Osteoblast (primary cell): ENCODE measurements at regions not wholly inside any gene's neighbourhood (a gene's known extent, or its start where the extent isn't known, plus 50 kb on each side); places are given as distances from the start of the nearest gene placed in this dataset.

Source experiments
- DNase-seq: peaks from one replicate; pipeline ENCODE4 v3.0.0; 2011; ENCODE audit warnings: low spot score, mixed read lengths; ENCODE audit not compliant: insufficient read length; ENCODE audit errors: missing footprints
- H2AFZ ChIP-seq: 2 replicates; pipeline ENCODE4 v1.6.0; 2011; ENCODE audit warnings: mild to moderate bottlenecking, low read length
- H3K27ac ChIP-seq: 2 replicates; pipeline ENCODE4 v1.5.1; 2011; ENCODE audit warnings: mild to moderate bottlenecking, low read depth, low read length, moderate library complexity
- H3K27me3 ChIP-seq: 2 replicates; pipeline ENCODE4 v1.6.0; 2012; ENCODE audit warnings: mild to moderate bottlenecking, control low read depth, inconsistent platforms, low read length, moderate library complexity; ENCODE audit not compliant: insufficient read depth
- H3K36me3 ChIP-seq: 2 replicates; pipeline ENCODE4 v1.5.1; 2011; ENCODE audit warnings: mild to moderate bottlenecking, low read length, control low read depth, moderate library complexity; ENCODE audit not compliant: insufficient read depth
- H3K4me1 ChIP-seq: 2 replicates; pipeline ENCODE4 v1.5.1; 2011; ENCODE audit warnings: mild to moderate bottlenecking, low read length, control low read depth, moderate library complexity; ENCODE audit not compliant: insufficient read depth
- H3K4me2 ChIP-seq: 2 replicates; pipeline ENCODE4 v1.6.0; 2011; ENCODE audit warnings: mild to moderate bottlenecking, low read length; ENCODE audit not compliant: insufficient read depth
- H3K4me3 ChIP-seq: fragments of 200-600 bp; sonication (generic); 3 replicates; pipeline ENCODE4 v1.5.1; 2012; ENCODE audit warnings: mild to moderate bottlenecking, low read length, inconsistent platforms; ENCODE audit not compliant: insufficient read depth
- H3K79me2 ChIP-seq: 2 replicates; pipeline ENCODE4 v1.6.0; 2012; ENCODE audit warnings: mild to moderate bottlenecking, low read length, control low read depth, inconsistent platforms; ENCODE audit not compliant: insufficient read depth
- H3K9me3 ChIP-seq: 2 replicates; pipeline ENCODE4 v1.5.1; 2011; ENCODE audit warnings: low read depth, low read length, control low read depth
- H4K20me1 ChIP-seq: 2 replicates; pipeline ENCODE4 v1.6.0; 2012; ENCODE audit warnings: mild to moderate bottlenecking, low read length, control low read depth; ENCODE audit not compliant: insufficient read depth
- TF ChIP-seq, protein P1 (sequence below): IDR thresholded peaks from 2 replicates; pipeline ENCODE4 v1.5.1; 2011; ENCODE audit warnings: mild to moderate bottlenecking, low read depth, low read length, moderate library complexity; ENCODE audit errors: extremely low read depth

DNA sequence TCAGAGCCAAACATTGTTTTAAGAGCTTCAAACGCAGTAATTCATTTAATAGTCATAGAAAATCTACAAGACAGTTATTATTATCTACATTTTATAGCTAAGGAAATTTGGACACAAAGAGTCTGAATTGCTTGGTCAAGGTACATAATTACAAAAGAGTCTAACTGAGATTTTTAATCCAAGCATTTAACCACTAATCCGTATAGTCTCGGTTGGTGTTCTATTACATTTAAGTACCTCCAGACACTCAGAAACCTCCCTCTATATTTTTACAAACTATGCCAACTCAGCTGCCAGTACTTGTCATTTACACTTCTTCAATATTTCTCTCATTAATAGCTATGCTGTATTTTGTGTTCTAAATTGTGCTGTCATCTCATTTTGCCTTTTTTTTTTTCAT is 240.2 kb upstream of the PLSCR5 start:
- no peaks in the 10 kb centered on the region for H4K20me1 ChIP-seq
- TF ChIP-seq, protein P1, sequence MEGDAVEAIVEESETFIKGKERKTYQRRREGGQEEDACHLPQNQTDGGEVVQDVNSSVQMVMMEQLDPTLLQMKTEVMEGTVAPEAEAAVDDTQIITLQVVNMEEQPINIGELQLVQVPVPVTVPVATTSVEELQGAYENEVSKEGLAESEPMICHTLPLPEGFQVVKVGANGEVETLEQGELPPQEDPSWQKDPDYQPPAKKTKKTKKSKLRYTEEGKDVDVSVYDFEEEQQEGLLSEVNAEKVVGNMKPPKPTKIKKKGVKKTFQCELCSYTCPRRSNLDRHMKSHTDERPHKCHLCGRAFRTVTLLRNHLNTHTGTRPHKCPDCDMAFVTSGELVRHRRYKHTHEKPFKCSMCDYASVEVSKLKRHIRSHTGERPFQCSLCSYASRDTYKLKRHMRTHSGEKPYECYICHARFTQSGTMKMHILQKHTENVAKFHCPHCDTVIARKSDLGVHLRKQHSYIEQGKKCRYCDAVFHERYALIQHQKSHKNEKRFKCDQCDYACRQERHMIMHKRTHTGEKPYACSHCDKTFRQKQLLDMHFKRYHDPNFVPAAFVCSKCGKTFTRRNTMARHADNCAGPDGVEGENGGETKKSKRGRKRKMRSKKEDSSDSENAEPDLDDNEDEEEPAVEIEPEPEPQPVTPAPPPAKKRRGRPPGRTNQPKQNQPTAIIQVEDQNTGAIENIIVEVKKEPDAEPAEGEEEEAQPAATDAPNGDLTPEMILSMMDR: no peak
- H3K36me3 ChIP-seq: no peaks in the 10 kb centered on the region
- no peaks in the 10 kb centered on the region for H3K79me2 ChIP-seq
- H3K27ac ChIP-seq: no peak overlapping the region
- H3K9me3 ChIP-seq: no peaks in the 10 kb centered on the region
- DNase-seq: no peak
- H3K4me1 ChIP-seq: no peaks in the 10 kb centered on the region
- no peak overlapping the region for H2AFZ ChIP-seq
- H3K4me3 ChIP-seq: no peak overlapping the region
- H3K4me2 ChIP-seq: no peak overlapping the region
- H3K27me3 ChIP-seq: no peaks in the 10 kb centered on the region

DNA sequence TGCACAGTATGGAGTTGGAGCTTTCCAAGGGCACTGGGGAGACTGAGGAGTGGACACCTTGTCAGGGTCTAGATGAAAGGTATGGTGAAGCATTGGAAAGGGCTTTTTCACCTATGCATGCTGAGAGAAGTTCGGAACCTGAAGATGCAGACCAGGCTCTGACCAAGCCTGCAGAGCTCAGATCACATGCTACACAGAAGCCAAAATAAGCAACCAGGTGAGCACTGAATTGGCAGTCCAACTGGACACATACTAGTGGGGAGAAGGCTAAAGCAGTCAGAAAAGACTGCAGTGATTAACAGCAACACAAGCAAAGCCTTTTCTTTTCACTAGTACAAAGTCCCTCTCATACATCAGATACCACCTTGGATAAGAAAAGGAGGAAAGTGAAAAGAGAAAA is 238.3 kb upstream of the PLSCR5 start:
- Histone ChIP-seq H3K9me3 (no peaks in the 10 kb centered on the region), H3K27me3 (no peaks in the 10 kb centered on the region), H3K36me3 (no peaks in the 10 kb centered on the region), H3K4me3 (no peak overlapping the region), H3K79me2 (no peaks in the 10 kb centered on the region), H4K20me1 (no peaks in the 10 kb centered on the region), H2AFZ (no peak overlapping the region), H3K4me2 (no peak overlapping the region), H3K27ac (no peak overlapping the region), H3K4me1 (no peaks in the 10 kb centered on the region)
- TF ChIP-seq, protein P1: no peak
- no peak for DNase-seq

DNA sequence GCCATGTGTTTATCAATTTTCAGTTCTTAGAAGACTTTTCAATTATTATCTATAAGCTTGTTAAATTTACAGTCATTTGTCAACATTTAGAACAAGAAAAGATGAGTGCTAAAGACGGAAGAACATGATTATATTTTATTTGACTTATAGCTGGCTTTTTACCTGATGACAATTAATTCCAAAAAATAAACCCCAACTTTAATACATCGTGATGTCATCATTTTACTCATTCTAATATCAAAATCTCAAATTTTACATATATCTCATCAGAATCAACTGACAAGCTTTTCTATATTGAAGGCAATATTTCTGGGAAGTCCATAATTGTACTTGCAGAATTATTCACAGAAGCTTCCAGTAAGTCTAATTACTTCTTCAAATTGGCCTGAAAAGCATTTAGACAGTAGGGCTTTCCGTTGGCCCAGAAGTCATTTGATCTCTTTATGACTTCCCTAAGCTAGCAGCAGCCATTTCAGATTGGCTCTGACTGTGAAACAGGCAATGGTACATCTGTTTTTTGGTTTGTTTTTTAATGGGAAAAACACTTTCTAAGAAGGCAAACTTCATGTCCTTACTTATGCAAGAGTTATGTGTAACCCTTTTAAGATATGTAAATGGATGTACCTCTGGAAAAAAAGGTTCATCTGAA is 234.7 kb upstream of the PLSCR5 start:
- H3K27me3 ChIP-seq: no peaks in the 10 kb centered on the region
- H4K20me1 ChIP-seq: no peaks in the 10 kb centered on the region
- no peaks in the 10 kb centered on the region for H3K9me3 ChIP-seq
- no peak overlapping the region for H2AFZ ChIP-seq
- no peak for DNase-seq
- TF ChIP-seq, protein P1: no peak
- H3K4me2 ChIP-seq: no peak overlapping the region
- H3K79me2 ChIP-seq: no peaks in the 10 kb centered on the region
- no peak overlapping the region for H3K27ac ChIP-seq
- H3K36me3 ChIP-seq: no peaks in the 10 kb centered on the region
- no peak overlapping the region for H3K4me3 ChIP-seq
- peaks cover 6% of the 10 kb centered on the region for H3K4me1 ChIP-seq

DNA sequence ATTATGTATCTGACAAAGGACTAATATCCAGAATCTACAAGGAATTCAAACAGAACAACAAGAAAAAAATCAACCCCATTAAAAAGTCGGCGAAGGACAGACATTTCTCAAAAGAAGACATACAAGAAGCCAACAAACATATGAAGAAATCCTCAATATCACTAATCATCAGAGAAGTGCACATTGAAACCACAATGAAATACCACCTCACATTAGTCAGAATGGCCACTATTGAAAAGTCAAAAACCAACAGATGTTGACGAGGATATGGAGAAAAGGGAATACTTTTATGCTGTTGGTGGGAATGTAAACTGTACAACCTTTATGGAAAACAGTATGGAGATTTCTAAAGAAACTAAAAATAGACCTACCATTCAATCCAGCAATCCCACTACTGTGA is 233.1 kb upstream of the PLSCR5 start:
- Histone ChIP-seq H3K4me1 (peaks cover 9% of the 10 kb centered on the region), H3K36me3 (no peaks in the 10 kb centered on the region), H3K9me3 (no peaks in the 10 kb centered on the region), H3K4me2 (no peak overlapping the region), H3K79me2 (no peaks in the 10 kb centered on the region), H4K20me1 (no peaks in the 10 kb centered on the region), H3K27ac (no peak overlapping the region), H3K27me3 (no peaks in the 10 kb centered on the region), H2AFZ (no peak overlapping the region), H3K4me3 (no peak overlapping the region)
- no peak for DNase-seq
- TF ChIP-seq, protein P1: no peak
